OCI-LY7 (cell line): ENCODE measurements at regions not wholly inside any gene's neighbourhood (a gene's known extent, or its start where the extent isn't known, plus 50 kb on each side); places are given as distances from the start of the nearest gene placed in this dataset.

Source experiments
- BruUV-seq: library from RNA; stranded (reverse); fragments of 400-500 nt; replicated peaks from 2 replicates; lab custom pipeline; 2021; lab: Mats Ljungman, UMichigan
- CTCF ChIA-PET: fragments of 300-600 bp; sonication (Branson Sonifier 250); formaldehyde crosslinking; loops from one replicate; lab custom pipeline; 2022; ENCODE audit warnings: antibody characterized with exemption; ENCODE audit not compliant: unreplicated experiment; lab: Charles Lee
- POLR2A ChIA-PET: fragments of 300-600 bp; sonication (Branson Sonifier 250); formaldehyde crosslinking; loops from one replicate; lab custom pipeline; 2022; ENCODE audit warnings: antibody characterized with exemption; lab: Charles Lee
- DNase-seq: peaks from one replicate; pipeline ENCODE4 v3.0.0-alpha.2; 2015; ENCODE audit warnings: low spot score
- H2AFZ ChIP-seq: fragments of 200-600 bp; sonication (generic), shearing (Covaris generic); 2 replicates; pipeline ENCODE4 v1.6.1; 2014; ENCODE audit warnings: mild to moderate bottlenecking, antibody characterized with exemption, low read length, moderate library complexity
- H3K27ac ChIP-seq: fragments of 200-600 bp; sonication (generic); 2 replicates; pipeline ENCODE4 v1.5.1; 2014; ENCODE audit warnings: mixed run types, low read depth, mild to moderate bottlenecking, moderate library complexity, low read length, inconsistent platforms; ENCODE audit not compliant: poor library complexity, severe bottlenecking
- H3K36me3 ChIP-seq: fragments of 200-600 bp; sonication (generic); 2 replicates; pipeline ENCODE4 v1.6.1; 2014; ENCODE audit warnings: mild to moderate bottlenecking, antibody characterized with exemption, low read length, moderate library complexity, mixed read lengths; ENCODE audit not compliant: insufficient read depth
- H3K4me1 ChIP-seq: fragments of 200-600 bp; sonication (generic); 2 replicates; pipeline ENCODE4 v1.5.1; 2014; ENCODE audit warnings: mild to moderate bottlenecking, low read length; ENCODE audit not compliant: insufficient read depth, poor library complexity, severe bottlenecking
- H3K4me2 ChIP-seq: fragments of 200-600 bp; sonication (generic); 2 replicates; pipeline ENCODE4 v1.6.1; 2014; ENCODE audit warnings: mild to moderate bottlenecking, low read length
- H3K4me3 ChIP-seq: fragments of 200-600 bp; sonication (generic); 2 replicates; pipeline ENCODE4 v1.5.1; 2014; ENCODE audit warnings: mild to moderate bottlenecking, low read depth, low read length; ENCODE audit not compliant: poor library complexity, severe bottlenecking
- H3K79me2 ChIP-seq: fragments of 200-600 bp; sonication (generic); 2 replicates; pipeline ENCODE4 v1.6.1; 2016; ENCODE audit warnings: low read depth, mild to moderate bottlenecking, low read length, moderate library complexity, mixed read lengths; ENCODE audit not compliant: insufficient read depth
- H3K9me2 ChIP-seq: fragments of 200-600 bp; sonication (generic); 2 replicates; pipeline ENCODE4 v1.6.1; 2016; ENCODE audit warnings: mild to moderate bottlenecking, low read length, mixed read lengths; ENCODE audit not compliant: insufficient read depth
- H3K9me3 ChIP-seq: fragments of 200-600 bp; sonication (generic); 2 replicates; pipeline ENCODE4 v1.6.1; 2014; ENCODE audit warnings: mild to moderate bottlenecking, mixed run types, low read length, mixed read lengths
- H4K20me1 ChIP-seq: fragments of 200-600 bp; sonication (generic); 2 replicates; pipeline ENCODE4 v1.6.1; 2014; ENCODE audit warnings: mild to moderate bottlenecking, antibody characterized with exemption, low read length, moderate library complexity, mixed read lengths; ENCODE audit not compliant: insufficient read depth
- EZH2phosphoT487 ChIP-seq: fragments of 200-600 bp; sonication (generic); IDR thresholded peaks from 2 replicates; pipeline ENCODE4 v1.6.1; 2018; ENCODE audit warnings: low read depth, borderline replicate concordance, mild to moderate bottlenecking, mixed run types, antibody characterized with exemption, low read length, moderate library complexity, mixed read lengths
- intact Hi-C: fragments of 100-400 bp; cut with micrococcal nuclease; formaldehyde crosslinking; loops from one replicate; pipeline ENCODE4 v1.10.0; 2022; ENCODE audit not compliant: unreplicated experiment
- TF ChIP-seq, protein P1 (sequence below): fragments of 200-600 bp; sonication (generic); conservative IDR thresholded peaks from 2 replicates; pipeline ENCODE4 v1.5.1; 2014; ENCODE audit warnings: mild to moderate bottlenecking, antibody characterized with exemption, low read length, moderate library complexity, mixed read lengths

DNA sequence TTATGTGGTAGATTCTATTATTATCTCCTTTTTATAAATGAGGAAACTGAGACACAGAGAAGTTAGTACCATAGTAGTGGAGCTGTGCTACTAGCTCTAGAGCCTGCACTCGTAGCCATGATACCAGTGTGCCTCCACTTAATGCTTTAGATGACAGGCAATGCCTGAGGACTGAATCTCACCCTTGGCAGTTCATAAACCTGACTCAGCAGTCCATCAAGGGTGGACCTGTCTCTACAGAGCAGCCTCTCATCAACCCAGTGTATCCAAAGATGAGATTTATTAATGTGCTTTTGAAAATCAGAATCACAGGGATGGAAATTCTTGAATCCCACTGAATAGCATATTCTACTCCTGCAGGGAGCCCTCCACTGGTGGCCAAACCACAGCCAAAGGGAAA is 483.2 kb upstream of the DIPK2B start:
- no peaks in the 10 kb centered on the region for H4K20me1 ChIP-seq
- POLR2A ChIA-PET, result no interaction called here
- H3K27ac ChIP-seq, result no peak overlapping the region
- intact Hi-C loops, result no loop called here
- no TSS peak for BruUV-seq
- no peaks in the 10 kb centered on the region for H3K79me2 ChIP-seq
- H3K9me2 ChIP-seq, result no peaks in the 10 kb centered on the region
- no peak for TF ChIP-seq EZH2phosphoT487
- TF ChIP-seq, protein P1, sequence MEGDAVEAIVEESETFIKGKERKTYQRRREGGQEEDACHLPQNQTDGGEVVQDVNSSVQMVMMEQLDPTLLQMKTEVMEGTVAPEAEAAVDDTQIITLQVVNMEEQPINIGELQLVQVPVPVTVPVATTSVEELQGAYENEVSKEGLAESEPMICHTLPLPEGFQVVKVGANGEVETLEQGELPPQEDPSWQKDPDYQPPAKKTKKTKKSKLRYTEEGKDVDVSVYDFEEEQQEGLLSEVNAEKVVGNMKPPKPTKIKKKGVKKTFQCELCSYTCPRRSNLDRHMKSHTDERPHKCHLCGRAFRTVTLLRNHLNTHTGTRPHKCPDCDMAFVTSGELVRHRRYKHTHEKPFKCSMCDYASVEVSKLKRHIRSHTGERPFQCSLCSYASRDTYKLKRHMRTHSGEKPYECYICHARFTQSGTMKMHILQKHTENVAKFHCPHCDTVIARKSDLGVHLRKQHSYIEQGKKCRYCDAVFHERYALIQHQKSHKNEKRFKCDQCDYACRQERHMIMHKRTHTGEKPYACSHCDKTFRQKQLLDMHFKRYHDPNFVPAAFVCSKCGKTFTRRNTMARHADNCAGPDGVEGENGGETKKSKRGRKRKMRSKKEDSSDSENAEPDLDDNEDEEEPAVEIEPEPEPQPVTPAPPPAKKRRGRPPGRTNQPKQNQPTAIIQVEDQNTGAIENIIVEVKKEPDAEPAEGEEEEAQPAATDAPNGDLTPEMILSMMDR, result no peak
- H3K9me3 ChIP-seq, result no peaks in the 10 kb centered on the region
- H3K36me3 ChIP-seq, result no peaks in the 10 kb centered on the region
- no peak overlapping the region for H2AFZ ChIP-seq
- H3K4me2 ChIP-seq, result no peak overlapping the region
- CTCF ChIA-PET, result no interaction called here
- no peaks in the 10 kb centered on the region for H3K4me1 ChIP-seq
- H3K4me3 ChIP-seq, result no peak overlapping the region
- DNase-seq, result no peak

DNA sequence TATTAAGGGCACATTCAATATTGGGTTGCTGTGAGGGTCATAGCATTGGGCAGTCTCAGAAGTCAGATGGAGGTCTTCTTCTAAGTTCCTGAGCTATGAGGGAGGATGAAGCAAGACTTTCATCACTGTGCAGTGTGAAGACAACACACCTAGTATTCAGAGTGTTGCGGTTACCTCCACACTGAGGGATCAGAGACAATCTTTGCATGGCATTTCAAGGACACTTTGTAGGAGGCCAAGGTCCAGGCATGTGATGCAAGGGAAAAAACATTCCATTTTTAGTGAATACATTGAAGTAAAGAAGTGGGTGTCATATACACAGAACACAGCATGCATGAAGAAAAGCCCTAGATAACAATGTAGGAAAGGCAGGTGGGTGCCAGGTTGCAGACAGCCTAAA is 481.2 kb upstream of the DIPK2B start:
- Histone ChIP-seq H4K20me1 (no peaks in the 10 kb centered on the region), H3K4me1 (no peaks in the 10 kb centered on the region), H3K9me2 (no peaks in the 10 kb centered on the region), H2AFZ (no peak overlapping the region), H3K4me2 (no peak overlapping the region), H3K79me2 (no peaks in the 10 kb centered on the region), H3K4me3 (no peak overlapping the region), H3K36me3 (no peaks in the 10 kb centered on the region), H3K9me3 (no peaks in the 10 kb centered on the region), H3K27ac (no peak overlapping the region)
- POLR2A ChIA-PET, result no interaction called here
- TF ChIP-seq, protein P1, result no peak
- TF ChIP-seq EZH2phosphoT487, result no peak
- intact Hi-C loops, result no loop called here
- no TSS peak for BruUV-seq
- no peak for DNase-seq
- CTCF ChIA-PET, result no interaction called here

DNA sequence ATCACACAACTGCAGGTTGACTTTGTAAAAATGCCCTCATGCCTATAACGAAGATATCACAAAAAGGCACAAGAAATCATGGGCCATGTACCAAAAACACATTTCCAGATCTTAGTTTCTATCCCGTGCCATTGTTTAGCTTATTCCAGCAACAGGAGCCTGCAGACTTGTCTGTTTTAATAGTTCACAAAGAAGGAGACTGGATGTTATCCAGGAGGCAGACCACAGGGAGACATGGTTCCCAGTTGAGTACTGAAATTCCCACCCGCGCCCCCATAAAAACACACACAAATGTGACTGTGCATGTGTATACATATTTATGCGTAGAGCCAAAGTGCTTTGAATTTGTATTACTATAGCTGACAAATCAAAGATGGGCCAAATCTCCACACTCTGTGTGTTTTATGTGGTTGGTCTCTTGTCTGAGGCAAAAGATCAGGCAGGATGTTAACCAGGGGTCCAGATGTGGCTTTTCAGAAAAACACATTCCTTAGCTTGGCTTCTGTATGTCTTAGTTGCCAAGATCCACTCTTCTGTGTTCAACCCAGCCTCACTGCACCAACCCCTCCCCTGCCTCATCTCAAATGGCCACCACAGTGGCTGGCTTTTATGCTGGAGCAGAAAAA is 469.2 kb upstream of the DIPK2B start:
- no peaks in the 10 kb centered on the region for H4K20me1 ChIP-seq
- no peaks in the 10 kb centered on the region for H3K36me3 ChIP-seq
- no peaks in the 10 kb centered on the region for H3K79me2 ChIP-seq
- CTCF ChIA-PET, result no interaction called here
- POLR2A ChIA-PET, result no interaction called here
- TF ChIP-seq, protein P1, result no peak
- TF ChIP-seq EZH2phosphoT487, result no peak
- no TSS peak for BruUV-seq
- intact Hi-C loops, result no loop called here
- no peaks in the 10 kb centered on the region for H3K9me2 ChIP-seq
- H3K4me2 ChIP-seq, result no peak overlapping the region
- no peaks in the 10 kb centered on the region for H3K9me3 ChIP-seq
- no peak overlapping the region for H3K4me3 ChIP-seq
- no peaks in the 10 kb centered on the region for H3K4me1 ChIP-seq
- no peak overlapping the region for H3K27ac ChIP-seq
- no peak for DNase-seq
- H2AFZ ChIP-seq, result no peak overlapping the region
